OCI-M1 (cell line): ENCODE measurements at regions not wholly inside any gene's neighbourhood (a gene's known extent, or its start where the extent isn't known, plus 50 kb on each side); places are given as distances from the start of the nearest gene placed in this dataset.
A peak's percentile ranks its signal among the peaks of the same experiment; 100 is the strongest.
"Not testable (repeated sequence)": the region's sequence is repeated elsewhere in the genome, so short reads cannot be mapped to it uniquely, and the experiment has no call there.

ENCODE experiments used
- DNase-seq: peaks from one replicate; lab custom pipeline; 2025; lab: John Stamatoyannopoulos, UW

DNA sequence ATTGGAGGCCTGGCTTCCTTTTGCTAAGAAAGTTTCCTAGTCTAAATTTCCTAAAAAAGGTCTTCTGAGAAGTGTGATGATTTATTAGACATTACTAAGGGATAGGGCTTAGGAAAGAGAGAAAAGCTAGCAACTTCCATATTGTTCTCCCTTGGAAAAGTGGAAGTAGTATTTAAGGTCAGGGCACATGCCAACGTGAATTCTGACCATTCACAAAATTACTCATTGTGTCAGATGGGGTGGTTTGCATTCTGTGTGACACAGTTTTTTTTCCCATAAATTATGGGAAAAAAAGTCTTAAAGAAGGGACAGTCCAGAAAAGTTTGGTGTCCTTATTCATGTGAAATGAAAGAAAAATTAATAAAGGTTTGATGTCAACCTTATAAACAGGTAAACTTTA, 110.0 kb upstream of the ARRDC3 start:
- DNase-seq = no peak

DNA sequence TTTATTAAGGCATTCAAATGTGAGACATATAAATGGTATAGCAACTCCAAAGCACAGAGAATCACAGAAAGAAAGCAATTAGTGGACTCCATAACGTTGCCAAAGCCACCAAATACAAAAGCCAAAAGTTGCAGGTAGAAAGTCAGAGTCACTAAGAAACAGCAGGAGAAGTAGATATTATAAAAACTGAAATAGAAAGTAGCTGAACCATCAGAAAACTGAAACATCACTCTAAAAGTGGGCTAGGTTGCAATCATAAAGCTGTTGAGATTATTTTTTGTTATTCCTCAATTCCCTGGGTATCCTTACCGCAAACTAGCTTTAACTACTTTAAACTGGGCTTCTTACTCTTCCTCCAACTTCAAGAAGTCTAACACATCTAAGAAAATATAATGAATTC, 108.1 kb upstream of the ARRDC3 start:
- DNase-seq = no peak

DNA sequence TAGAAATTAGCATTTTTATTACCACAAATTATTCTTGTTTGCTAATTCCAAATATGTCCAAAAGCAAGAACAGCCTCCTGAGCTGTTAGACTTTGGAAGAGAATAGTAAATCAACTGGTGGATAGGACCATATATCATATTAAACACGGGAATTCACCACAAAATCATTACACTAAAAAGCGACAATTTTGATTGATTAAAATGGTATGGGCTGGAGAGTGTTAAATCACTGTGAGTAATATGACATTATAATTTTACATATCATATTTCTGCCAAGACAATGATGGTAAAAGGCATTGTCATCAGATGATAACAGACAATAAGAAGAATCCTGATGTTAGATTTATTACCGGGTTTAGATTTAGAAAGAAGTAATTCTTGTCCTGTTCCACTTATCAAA, 107.2 kb upstream of the ARRDC3 start:
- no peak for DNase-seq

DNA sequence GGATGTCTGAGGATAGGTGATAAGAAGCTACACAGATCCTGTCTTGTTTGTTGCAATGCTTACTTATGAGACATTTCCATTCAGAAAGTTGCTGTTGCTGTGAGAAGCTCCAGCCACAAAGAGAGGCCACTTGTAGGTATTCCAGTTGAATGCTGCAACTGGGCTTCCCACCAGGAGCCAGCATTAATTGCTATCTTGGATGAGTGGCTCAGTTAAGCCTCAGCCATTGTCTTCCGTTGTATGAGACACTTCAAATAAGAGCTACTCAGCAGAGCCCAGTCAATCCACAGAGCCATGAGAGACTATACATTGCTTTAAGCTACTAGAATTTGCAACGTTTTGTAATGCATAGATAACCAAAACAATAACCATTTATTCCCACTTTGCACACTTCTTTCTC, 104.3 kb upstream of the ARRDC3 start:
- no peak for DNase-seq

DNA sequence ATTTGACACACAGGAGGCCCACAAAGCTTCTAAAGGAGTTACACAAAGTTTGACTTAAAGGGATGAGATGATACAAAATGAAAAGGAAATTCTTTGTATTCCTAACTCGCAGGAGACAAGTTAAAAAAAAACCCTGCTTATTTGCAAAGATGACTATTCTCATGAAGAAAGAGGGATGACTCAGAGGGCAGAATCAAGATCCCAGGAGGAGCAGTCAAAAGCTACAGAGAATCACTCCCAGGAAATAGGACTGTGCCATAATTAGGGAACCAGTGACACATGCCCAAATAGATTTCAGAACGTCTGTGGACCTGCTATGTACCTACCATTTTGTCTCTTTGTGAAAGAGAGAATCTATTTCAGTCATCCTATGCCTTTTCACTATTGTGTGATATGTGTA, 103.5 kb upstream of the ARRDC3 start:
- no peak for DNase-seq

DNA sequence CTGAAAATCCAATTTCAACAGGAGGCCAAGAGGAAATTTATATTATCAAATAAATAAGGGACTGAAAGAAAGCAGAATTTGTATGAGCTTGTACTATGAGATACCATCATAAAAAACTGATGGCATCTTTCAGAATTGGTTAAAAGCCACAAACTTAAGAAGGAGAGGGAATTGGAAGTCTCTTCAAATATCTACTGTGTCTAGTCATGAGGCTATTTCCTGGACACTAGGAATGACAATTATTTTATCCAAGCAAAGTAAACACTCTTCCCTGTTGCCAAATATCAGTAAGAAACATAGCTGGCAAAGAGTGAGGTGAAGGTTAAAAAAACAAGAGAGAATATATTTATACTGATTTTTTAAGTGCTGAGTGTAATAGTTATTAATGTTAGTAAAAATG, 101.5 kb upstream of the ARRDC3 start:
- no peak for DNase-seq

DNA sequence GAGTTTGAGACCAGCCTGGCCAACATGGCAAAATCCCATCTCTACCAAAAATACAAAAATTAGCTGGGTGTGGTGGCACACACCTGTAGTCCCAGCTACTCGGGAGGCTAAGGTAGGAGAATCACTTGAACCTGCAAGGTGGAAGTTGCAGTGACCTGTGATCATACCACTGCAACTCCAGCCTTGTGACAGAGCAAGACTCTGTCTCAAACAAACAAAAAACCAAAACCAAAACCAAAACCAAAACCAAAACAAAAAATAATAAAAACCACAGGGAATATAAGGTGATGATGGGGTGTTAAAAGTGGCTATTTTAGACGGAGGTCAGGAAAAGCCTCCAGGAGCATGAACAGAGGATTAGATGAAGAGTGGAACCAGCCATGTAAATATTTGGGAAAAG, 96.3 kb upstream of the ARRDC3 start:
- DNase-seq = peak; percentile 49

DNA sequence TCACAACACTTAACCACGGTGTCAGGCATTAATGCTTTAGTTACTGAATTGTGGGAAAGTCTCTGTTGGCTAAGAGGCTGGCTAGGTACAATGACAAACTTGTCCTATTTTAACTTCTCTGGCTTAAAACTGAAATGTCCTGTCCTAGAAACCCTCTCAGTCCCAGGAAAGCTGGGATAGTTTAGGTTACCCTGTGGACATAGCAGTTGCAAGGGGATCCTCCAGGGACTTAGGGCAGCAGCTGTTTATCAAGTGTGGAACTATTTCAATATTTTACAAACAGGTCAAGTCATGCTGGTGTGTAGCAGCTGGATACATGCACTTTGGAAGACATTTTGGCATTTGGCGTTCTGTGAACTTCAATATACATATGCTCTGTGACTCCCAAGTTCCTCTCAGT, 95.0 kb upstream of the ARRDC3 start:
- no peak for DNase-seq

DNA sequence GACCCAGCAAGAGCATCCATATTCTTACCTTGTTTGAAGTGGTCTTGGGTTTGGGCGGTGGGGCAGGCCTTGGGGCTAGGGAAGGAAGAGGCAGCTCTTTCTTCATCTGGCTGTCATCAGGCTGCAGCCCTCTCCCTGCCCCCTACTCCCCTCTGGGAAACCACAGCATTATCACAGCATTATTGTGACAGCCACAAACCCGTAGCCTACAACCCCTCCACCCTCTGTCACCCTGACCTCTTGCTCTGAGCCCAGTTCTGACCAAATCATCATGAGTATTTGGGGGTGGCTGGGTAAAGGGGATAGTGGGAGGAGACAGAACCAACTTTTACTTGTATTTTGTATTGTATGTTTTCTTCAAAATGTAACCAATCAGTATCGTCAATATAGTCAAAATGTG, 94.3 kb upstream of the ARRDC3 start:
- peak; percentile 37 for DNase-seq

DNA sequence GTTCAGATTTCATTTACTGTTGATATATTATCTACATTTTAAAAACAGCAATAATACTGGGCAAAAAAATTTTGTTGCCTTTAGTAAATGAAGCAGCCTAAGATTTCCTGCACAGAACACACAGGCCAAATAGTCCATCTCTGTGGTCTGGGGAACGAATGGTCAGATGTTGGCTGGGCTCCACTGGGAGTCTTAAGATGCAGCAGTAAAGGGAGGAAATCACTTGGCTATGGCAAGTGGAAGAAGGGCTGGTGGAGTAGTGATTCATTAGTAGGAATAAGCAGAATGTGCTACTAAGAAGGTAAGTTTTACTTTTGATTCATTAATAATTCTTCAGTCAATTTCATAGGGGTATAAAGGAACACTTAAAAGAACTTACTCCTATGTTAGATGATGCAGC, 91.1 kb upstream of the ARRDC3 start:
- DNase-seq = no peak

DNA sequence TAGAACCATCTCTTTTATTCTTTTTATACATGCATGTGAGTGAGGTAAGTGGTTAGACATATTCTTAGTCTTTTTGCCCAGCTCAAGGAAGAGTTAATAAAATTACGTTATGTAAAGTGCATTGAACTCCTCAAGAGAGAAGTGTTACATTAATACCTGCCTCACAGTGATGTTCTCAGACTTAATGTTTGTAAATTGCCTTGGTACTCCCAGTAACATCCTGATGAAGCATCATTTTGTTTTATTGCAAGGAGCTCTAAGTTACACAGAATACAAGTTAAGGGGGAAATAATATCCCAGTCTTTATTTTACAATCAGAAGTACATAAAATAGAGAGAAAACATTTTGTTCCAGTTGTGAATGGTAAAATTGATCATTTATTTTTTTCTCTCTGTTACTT, 89.5 kb upstream of the ARRDC3 start:
- no peak for DNase-seq

DNA sequence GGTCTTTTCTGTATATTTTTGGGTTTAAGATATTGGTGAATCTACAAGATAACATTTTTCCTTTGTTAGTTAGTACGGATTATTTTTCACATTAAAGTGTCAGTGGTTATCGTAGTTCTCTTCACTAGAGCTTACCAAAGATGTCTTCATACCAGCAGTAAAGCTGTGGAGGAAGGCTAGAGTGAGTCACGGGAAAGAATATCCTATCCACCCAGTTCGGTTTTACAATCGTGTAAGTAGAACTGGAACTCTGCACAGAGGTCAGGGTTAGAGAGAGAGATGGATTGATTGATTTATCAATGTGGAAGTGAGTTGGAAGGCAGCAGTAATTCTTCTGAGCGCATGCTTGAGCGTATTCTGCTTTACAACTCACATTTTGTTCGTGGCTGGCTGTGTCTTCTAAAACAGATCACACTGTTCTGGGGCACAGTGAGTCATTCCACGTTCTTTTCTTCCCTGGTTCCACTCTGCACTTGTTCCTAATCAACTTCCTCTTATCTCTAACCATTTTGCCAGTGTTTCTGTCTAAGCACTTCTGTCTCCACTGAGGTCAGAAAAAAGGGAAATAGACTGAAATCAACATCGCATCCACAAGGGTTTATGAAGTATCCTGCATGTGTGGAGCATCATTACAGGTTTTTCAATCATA, 86.5 kb upstream of the ARRDC3 start:
- peak; percentile 85 for DNase-seq

DNA sequence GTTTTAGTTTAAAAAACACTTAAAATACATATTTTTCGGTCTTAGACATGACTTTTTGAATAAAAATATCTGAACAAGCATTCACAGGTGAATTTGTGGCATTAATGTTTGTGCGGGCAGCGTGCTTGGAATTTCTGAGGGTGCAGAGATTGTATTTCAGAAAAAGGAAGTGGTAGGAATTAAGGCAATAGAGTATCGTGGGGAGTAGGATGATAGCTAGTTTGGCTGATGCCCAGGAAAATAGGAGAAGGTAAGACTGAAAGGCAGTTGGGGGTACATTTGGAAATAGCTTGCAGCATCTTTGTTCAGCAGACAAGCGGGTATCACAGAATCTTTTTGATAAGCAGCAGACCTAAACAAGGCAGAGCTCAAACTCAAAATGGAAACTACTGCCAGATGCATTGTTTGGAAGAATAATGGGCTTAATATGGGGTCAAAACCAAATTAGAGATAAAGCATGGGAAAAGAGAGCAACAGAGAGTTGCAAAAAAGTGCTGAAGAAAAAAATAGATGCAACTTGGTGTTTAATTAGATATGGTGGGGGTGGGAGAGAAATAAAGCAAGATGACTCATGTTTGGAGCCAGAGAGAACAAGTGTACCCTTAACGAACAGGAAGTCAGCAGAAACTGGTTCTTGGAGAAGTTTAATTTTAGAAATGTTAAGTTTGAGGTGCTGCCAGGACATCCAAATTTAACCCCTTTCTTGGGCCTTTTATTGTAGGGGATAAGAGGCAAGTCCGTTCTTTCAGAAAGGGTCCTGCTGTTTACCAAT, 85.7 kb upstream of the ARRDC3 start:
- peak; percentile 63 for DNase-seq

DNA sequence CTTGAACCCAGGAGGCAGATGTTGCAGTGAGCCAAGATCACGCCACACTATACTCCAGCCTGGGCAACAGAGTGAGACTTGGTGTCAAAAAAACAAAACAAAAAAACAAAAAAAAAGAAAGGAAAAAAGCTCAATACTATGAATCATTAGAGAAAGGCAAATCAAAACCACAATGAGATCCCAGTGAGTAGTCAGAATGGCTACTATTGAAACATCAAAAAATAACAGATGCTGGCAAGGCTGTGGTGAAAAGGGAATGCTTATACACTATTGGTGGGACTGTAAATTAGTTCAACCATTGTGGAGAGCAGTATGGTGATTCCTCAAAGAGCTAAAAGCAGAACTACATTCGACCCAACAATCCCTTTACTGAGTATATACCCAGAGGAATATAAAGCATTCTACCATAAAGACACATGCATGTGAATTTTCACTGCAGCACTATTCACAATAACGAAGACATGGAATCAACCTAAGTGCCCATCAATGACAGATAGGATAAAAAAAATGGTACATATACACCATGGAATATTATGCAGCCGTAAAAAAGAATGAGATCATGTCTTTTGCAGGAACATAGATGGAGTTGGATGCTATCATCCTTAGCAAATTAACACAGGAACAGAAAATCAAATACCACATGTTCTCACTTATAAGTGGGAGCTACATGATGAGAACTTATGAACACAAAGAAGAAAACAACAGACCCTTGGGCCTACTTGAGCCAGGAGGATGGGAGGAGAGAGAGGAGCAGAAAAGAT, 81.9 kb upstream of the ARRDC3 start:
- no peak for DNase-seq

DNA sequence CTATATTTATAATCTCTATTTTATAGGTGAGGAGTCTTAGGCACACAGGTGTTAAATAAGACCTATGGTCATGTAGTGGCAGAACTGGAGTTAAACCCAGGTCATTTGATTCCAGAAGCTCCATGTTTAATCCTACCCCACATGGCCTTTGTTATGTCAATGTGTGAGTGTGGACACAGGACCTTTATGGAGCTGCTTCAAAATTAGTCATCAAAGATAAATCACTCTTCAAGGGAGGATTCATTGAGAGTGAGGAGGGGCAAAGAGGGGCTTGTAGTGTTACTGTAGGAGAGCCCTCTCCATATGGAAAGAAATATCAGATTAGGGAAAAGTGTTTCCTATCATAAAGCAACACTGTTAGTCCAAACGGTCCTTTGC, 74.6 kb upstream of the ARRDC3 start:
- DNase-seq = no peak

DNA sequence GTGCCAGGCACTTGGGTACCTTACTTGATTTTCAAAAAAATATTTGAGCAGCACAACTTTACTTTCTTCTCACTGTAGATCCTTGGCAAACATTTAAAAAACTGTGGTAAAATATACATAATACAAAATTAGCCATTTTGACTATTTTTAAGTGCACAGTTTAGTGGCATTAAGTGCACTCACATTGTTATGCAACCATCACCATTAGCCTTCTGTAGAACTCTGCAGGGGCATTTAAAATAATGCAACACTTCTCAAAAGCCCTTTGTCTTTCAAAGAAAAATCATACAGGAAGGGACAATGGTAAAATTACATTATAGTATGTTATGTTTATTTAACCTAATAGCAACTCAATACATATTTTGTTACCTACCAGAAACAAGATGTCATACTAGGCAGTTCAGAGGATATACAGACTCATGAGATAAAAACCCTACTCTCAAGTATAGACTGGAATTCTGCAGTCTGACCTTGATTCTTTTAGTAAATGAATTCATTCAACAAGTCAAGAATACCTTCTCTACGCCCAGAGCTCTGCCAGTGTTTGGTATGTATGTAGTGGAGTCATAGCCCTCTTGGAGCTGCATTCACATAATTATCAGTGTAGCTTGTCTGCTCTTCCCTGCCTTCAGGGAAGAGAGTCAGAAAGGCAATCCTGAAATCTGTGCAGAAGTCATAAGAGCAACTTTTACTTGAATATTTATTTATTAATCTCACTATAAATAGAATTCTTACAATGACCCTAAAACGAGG, 74.0 kb upstream of the ARRDC3 start:
- DNase-seq = no peak

DNA sequence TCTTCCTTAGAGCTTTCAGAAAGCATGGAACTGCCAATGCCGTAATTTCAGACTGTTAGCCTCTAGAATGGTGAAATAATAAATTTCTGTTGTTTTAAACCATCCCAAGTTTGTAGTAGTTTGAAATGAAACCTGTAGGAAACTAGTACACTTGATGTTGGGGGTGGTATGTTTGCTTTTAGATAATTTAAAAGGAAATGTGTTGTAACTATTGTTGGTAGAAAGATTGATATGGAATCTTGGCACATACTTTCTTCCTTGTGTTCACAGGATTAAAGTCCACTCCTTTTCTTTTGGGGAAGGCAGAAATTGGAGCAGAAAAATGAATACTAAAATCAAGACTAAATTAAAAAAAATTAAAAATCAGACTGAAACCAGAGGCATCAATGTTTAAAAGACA, 66.0 kb upstream of the ARRDC3 start:
- DNase-seq = no peak

DNA sequence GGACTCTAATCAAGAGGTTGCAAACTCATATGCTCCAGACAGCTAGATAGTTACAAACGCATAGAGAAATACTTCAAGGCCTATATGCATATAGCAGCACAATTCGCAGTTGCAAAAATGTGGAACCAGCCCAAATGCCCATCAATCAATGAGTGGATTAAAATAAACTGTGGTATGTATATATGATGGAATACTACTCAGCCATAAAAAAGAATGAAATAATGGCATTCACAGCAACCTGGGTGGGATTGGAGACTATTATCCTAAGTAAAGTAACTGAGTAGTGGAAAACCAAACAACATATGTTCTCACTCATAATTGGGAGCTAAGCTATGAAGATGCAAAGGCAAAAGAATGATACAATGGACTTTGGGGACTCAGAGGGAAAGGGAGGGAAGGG, 65.0 kb upstream of the ARRDC3 start:
- not testable (repeated sequence) for DNase-seq

DNA sequence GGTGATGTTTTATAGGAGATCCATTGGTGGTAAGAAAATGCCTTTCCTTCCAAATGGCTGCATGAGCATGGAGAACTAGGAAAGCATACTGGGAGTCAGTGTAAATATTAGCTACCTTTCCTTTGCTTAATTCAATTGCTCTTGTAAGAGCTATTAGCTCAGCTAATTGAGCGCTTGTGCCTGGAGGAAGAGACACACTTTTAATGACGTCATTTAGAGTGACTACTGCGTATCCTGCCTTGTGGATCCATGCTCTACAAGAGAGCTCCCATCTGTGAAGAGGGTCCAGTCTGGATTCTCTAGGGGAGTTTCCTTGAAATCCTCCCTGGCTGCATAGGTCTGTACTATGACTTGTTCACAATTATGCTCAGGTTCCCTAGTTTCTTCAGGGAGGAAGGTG, 63.8 kb upstream of the ARRDC3 start:
- DNase-seq = not testable (repeated sequence)

DNA sequence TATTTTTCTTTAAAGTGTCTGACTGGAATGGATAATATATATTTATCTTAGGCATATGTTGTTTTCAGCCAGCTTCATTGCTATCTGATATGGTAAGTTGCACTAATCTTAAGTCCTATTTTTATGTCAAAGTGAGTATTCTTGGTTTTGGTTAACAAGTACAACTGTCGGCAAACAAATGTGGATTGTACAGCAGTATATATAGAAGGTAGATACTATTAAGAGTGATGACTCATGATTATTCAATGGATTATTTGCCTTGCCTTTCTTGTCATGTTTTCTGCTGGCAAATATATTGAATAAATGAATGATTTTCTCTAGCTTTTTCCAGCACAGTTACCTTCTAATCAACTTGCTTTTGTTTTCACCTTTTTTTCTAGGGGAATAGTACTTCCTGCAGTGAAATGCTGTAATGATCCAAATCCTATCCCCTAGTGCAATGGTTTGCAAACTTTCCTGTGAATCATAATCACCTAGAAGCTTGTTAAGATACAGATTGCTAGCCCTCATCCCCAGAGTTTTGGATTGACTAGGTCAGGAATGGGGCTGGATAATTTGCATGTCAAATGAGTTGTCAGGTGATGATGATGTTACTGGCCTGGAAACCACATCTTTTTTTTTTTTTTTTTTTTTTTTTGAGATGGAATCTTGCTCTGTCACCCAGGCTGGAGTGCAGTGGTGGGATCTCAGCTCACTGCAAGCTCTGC, 60.8 kb upstream of the ARRDC3 start:
- DNase-seq = no peak

DNA sequence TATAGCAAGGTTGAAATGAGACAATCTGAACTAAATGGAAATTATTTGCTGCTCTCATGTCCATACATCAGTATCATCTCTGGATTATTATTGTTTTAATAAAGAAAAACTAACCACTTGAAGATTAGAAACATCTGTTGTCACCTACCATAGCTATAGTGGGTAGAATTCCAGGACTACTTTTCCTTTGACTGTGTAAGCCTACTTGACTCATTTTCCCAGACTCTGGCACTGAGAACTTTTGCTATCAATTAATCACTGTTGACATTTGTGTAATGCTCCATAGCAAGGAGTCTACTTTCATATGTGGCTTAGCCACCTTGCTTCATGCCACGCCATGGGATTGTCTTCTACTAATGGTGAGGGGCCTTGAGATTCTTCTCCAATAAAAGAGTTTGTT, 59.9 kb upstream of the ARRDC3 start:
- DNase-seq = no peak

DNA sequence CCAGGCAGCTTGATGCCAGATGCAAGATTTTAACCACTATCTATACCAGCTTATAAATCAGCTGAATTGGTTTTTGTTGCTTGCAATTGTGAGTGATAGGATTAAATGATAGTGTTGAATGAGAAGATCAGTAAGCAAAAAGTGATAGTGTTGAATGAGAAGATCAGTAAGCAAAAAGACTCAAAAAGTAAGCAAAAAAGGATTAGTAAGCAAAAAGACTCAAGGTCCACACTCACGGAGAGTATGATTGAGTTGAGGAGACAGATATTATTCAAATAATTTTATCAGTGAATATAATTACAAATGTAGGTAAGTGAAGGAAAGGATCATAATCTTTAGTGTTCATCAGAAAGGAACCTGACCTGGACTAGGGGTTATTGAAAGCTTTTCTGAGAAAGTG, 58.0 kb upstream of the ARRDC3 start:
- DNase-seq = no peak
